G401.6 (cell line): ENCODE measurements at regions not wholly inside any gene's neighbourhood (a gene's known extent, or its start where the extent isn't known, plus 50 kb on each side); places are given as distances from the start of the nearest gene placed in this dataset.
"Not testable (repeated sequence)": the region's sequence is repeated elsewhere in the genome, so short reads cannot be mapped to it uniquely, and the experiment has no call there.

Experiments used
- FAIRE-seq: peaks from 2 replicates; lab custom pipeline; 2012; peaks lifted over from hg19 to GRCh38; lab: Jason Lieb, UNC

DNA sequence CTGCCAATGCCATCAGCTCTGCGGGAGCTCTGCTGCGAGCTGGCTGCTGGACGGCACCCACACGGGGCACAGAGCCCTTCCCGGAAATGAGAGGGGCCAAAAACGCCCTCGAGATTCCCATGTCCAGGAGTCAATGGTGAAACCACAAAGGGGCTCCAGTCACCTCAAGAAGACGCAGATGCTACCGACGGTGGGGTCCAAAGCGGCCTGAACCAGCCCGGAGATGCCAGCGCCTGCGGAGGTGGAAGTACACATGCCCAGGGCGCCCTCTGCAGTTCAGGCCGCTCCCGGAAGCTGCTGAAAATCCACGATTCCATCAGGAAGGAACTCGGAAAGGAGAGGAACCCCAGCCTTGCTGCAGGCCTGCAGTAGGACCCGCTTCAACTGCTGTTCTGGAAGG, 82.4 kb upstream of the SELENOP start:
- no peak for FAIRE-seq

DNA sequence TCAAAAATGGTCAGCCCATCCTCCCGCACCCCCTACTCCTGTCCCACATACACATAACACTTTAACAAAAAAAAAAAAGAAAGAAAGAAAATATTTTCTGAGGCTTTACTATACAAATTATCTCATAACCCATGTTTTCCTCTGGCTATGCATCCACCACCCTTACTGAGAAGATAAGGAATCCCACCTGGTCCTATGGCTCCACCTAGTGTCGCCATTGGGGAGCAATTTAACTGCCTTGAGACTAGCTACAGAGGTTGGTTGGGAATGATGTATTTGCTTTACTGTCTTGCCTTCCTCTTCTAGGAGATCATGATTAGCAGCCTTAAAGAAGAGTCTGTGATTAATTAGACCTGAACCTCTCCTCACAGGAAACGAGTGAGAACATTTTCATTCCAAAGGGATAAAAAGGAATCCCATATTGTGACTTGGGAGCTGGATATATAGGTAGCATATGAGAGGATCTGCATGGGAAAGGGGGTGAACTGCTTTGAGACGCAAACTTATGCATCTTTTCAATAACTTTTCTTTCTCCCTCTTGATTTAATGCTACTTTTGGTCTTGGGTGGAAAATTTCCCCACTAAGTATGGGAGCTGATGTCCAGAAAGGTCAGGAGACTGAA, 77.7 kb upstream of the SELENOP start:
- FAIRE-seq = peak; percentile 82

DNA sequence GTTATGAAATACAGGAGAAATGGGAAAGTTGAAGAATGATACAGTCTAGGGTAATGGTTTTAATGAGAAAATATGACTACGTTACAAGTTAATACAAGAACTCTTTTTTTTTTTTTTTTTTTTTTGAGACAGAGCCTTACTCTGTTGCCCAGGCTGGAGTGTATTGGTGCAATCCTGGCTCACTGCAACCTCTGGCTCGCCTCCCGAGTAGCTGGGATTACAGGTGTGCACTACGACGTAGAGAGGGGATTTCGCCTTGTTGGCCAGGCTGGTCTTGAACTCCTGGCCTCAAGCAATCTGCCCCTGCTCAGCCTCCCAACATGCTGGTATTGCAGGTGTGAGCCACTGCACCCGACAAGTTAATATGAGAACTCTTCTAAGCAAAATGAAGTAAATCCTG, 77.1 kb upstream of the SELENOP start:
- FAIRE-seq = no peak

DNA sequence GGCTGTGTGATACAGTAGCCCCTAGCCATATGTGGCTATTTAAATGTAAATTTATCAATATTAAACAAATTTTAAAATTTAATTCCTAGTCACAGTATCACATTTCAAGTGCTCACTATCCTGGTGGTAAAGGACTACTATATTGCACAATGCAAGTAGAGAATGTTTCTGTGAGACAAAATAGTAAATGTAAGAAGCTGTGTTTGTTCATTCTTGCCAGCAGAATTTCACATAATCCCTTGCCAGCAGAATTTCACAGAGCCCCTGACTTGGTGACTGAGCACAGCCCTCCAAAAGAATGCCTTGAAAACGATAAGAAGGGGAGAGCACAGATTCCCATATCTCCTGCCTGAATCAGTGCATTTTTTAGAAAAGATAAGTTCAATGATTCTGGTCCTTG, 75.9 kb upstream of the SELENOP start:
- FAIRE-seq = no peak

DNA sequence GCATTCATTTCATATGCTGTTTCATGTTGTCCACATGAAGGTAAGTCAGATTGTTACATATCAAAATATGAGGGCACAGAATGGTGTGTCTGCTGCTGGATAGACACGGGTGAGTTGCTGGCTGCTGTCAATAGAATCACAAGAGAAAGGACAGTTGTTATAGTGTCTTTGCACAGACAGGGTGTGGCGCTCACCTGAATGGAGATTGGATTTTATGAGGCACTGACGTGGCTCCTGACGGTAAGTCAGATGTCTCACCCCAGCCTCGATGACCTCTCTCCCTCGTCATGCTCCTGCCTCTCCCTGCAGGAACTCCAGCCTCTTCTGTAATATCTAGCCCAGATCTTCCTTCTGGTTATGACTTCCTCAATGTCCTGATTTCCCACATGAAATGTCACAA, 75.4 kb upstream of the SELENOP start:
- no peak for FAIRE-seq

DNA sequence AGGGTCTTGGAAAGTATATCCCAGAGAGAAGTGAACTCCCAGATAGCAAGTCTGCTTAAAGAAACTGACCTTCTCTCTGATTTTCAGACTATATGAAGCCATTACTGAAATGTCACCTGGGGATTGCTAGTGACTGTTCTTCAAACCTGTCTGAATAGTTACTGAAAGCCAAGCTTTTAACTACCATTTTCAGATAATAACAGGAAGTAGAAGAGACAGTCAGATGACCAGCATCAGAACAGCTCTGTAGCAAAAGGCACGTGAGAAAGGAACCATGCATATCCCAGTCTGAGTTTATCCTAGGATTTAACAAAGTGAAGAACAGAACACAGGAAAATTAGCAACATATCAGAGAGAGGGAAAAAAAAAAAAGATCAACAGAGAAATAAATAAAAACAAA, 74.9 kb upstream of the SELENOP start:
- no peak for FAIRE-seq

DNA sequence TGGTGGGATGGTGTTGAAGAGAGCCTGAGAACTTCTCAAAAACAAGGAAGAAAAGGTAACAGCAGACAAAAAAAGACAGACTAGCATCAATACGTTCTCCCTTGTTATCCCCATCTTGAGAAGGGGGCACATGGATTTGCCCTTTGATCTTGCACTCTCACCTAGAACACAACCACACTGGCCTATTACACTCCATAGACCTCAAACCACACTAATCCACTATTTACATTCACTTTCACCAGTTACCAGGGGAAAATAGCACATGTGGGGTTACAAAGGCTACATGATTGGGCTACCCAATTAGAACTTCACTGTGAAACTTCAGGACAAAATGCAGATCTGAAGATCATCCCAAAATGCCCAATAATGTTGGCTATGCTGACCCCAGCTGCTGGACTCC, 72.6 kb upstream of the SELENOP start:
- FAIRE-seq = no peak

DNA sequence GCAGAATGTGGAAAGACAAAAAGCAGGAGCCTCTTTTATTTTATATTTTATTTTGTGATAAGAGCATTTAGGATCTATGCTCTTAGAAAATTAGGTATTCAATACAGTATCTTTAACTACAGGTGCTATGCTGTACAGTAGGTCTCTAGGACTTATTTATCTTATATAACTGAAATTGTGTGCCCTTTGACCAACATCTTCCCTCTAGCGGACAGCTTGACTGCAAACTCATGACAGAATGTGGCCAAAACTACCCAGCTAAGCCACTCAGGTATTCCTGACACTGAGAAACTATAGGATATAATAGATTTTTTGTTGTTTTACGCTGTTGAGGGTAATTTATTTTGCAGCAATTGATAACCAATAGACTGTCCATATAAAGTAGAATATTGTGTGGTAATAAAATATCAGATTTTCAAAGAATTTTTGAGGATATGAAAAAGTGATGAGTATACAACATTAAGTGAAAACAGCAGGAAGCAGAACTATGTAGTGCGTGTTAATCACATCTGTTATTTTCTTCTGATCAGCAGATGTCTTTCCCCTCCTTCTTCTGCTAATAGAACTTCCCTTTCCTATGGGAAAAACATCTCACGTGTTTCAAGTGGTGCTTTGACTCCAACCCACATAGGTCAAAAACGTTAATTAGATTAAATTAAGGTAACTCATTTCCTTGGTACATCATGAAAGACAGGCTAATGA, 69.9 kb upstream of the SELENOP start:
- no peak for FAIRE-seq

DNA sequence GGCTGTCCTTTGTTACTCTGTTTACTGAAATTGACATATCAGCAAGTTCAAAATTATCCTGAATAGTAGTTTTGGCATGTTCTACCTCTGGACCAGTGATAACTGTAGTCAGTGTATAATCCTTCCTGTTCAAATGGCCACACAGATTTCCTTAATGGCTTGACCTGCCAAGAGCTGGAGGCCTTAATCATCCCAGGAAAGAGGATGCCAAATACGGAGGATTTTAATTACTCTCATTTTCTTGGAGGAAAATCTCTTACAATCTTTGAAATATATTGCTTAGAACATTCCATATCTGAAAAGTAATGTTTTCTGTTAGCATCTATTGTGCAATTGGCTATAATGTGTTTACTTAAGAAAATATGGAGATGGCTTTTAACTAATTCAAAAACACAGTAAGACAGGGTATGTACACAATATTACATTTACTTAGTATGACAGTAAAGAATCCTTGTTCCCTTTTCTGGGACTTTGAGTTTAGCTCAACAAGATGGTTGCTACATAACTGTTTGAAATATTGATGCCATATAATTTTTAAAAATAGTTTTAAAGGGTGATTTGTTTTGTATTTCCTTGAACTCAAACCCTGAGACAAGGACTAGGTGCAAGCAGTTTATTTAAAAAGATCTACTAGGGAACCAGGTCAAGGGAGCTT, 68.9 kb upstream of the SELENOP start:
- no peak for FAIRE-seq

DNA sequence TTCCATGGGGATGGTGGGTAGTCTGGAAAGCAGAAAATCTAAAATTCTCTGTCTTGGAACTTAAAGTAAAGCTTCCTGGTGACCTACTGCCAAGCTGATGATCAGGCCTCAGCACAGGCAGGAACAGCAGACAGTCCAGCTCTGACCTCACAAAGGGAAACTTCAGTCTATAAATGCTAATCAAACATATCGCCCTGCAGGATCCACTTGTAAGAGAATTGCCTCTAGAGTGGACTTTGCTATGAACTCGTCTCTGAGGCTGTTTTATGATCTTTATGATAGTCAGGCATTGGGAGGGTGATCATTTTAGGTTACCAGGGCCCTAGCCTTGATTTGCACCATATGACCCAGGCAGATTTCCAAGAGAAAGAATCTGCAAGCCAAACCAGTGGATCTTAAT, 67.6 kb upstream of the SELENOP start:
- FAIRE-seq = no peak

DNA sequence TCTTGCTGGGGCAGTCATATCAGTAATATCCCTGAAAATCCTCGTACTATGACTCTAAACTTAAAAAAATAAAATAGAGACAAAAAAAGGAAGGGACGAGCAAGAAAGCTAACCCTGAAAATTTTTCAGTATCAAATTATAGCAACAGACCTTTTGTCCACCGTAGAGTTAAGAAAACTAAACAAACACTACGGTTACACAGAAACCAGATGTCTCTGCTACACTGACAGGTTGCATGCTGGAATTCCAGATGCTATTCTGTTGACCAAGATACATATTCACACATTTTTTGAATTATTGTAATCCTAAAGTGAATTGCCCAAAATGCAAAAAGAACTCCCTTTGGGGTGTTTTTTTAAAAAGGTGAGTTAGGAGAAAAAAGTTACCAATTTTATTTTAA, 66.9 kb upstream of the SELENOP start:
- no peak for FAIRE-seq

DNA sequence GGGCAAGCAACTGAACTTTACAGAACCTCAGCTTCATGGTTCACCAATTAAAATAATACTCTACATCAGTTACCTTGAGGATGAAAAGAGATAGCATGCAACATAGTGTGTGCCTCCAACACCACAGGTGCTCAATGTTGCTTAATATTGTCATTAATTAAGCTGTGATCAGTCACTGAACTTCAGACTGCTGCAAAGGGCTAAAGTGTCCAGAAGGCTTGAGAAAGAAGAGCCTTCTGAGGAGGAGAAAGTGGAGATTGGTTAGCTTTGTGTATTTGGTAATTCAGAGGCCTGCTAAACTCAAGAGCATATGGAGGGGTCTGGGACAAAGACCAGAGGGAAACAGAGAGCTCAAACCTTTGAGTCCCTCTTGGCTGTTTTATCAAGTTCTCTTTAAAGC, 66.3 kb upstream of the SELENOP start:
- FAIRE-seq = no peak

DNA sequence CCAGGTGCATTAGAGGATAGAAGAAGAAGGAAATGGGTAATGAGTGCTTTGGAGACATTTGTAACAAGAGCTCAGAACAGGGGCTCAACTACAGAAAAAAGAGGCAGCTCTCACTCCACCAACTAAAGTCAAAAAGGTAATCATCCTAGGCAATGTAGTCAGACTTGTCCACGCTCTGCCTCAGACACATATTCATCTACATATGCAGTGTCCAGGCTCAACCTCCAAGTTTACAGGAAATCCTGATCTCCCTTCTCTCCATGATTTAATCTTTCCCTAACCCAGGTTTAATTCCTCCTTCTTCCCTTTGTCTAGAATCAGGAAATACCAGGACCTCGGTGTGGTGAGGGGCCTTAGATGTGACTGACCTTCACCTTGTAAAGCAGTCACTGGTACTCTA, 65.7 kb upstream of the SELENOP start:
- FAIRE-seq = no peak

DNA sequence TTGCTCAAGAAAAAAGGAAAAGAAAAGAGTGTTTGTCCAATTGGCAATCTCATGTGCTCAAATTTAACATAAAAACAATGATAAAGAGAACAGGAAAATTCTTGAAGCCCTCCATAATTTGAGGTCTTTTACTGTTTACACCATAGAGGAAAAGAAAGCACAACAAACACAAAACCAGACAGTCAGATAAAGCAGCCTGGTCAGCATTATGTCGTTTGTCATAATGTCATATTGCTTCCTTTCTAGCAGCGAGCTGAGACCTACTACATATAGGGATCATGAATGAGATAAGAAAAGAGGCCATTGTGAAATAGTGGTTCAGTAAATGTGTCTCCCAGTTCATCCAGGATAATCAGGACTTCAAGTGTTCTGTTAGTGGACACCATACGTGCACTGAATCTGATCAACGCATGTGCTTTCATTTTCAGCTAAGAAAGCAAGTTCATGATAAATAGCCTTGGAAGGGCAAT, 64.7 kb upstream of the SELENOP start:
- FAIRE-seq = no peak

DNA sequence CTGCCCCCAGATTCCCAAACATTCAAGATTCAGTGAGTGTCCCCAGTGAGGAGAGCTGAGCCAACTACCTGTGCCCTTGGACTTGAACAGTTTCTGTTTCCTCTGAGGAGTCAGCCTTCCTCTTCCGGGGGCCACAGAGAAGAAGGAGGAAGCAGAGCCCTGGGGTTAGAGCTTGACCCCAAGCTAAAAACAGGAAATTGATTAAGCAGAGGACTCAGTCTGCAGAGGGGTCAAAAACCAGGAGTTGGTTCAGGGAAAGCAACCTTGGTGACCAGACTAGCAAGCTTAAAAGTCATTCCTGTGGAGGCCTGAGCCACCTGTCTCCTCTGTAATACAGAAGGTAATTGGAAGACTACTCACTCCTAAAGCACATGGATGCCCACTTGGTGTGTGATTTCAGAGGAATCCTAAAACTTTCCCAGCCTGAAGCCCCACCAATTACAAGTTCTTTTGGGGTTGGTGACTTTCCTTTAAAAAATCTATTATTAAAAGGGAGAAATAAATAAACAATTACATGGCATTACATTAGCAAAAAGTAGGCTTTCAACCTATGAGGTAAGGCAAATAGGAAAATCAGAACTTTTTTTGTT, 64.2 kb upstream of the SELENOP start:
- FAIRE-seq = no peak

DNA sequence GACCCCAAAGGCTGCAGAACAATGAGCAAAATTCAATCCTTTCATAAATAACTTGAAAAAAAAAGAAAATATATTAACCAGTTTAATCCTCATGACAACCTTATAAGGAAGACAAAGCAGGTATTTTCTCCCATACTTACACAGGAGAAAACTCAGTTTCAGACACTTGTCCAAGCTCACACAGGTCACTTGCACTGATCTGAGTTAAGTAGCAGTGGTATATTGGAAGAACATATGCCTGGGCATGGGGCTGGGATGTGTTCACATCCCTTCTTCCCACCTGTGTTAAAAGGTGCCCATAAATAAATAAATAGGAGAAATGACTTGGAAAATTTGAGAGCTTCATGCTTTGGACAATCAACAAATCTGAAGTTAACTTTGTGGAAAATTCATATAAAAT, 63.5 kb upstream of the SELENOP start:
- FAIRE-seq = no peak

DNA sequence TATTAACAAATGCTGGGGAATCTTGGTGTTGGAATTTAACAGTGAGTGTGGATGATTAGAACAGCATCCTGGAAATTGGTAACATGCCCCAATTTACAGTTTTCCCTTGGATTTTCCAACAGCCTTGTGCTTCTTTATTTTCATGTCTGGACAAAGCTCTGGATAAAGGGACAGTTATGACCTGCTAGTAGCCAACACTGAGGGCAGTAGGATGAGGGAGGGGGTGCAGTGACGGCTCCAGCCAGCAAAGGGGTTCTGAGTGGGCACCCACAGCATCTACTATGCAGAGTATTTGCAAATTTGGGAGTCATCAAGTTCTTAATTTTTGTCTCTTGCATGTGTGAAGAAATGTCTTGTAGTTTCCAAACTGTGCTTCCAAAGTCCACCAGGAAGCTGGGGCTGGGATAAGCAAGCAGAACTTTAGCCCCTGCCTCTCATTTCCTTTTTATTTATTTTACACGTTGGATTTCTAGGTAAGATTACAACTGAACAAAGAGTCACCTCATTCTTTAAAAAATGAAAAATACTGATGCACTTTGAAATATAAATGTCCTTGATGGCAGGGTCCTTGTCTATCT, 63.0 kb upstream of the SELENOP start:
- no peak for FAIRE-seq

DNA sequence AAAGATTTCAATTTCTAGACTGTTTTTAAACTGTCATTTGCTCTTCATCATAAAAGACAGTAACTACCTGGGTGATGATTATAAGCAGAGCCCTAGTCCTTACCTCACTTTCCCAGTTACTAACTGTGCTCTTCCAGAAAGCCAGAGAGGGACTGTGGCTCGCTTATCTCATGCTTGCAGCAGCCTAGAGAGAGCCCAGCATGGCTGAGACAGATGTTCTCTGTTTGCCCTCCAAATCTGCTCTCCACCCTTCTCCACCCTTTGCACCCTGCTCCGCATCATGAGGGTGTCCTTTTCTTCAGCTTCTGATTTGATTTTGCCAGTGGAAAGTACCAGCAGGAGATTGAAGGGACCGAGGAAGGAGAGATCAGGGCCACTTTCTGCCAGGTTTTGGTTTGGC, 61.2 kb upstream of the SELENOP start:
- FAIRE-seq = no peak

DNA sequence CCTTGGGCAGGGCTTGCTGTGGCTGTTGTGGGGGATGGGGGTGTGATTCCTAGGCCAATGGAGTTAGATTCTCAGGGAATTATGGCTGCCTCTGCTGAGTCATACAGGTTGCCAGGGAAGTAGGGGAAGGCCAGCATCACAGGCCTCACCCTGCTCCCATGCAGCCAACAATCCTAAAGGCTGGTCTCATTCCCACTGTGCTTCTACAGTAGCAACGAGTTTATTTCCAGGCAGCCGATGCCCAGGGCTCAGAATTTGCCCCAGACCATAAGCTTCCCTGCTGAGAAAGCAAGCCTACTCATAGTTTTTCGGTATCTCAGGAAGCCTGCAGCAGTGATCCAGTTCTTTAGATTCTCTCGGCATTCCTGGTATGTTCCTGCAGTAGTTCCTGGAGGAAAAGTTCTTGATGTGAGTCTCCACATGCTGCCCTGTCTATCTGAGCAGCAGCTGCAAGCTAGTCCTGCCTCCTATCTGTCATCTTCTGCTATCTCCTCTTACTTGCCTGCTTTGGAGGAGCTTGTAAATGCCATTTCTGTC, 59.3 kb upstream of the SELENOP start:
- FAIRE-seq = no peak

DNA sequence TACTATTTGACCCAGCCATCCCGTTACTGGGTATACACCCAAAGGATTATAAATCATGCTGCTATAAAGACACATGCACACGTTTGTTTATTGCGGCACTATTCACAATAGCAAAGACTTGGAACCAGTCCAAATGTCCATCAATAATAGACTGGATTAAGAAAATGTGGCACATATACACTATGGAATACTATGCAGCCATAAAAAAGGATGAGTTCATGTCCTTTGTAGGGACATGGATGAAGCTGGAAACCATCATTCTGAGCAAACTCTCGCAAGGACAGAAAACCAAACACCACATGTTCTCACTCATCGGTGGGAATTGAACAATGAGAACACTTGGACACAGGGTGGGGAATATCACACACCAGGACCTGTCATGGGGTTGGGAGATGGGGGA, 56.7 kb upstream of the SELENOP start:
- not testable (repeated sequence) for FAIRE-seq

DNA sequence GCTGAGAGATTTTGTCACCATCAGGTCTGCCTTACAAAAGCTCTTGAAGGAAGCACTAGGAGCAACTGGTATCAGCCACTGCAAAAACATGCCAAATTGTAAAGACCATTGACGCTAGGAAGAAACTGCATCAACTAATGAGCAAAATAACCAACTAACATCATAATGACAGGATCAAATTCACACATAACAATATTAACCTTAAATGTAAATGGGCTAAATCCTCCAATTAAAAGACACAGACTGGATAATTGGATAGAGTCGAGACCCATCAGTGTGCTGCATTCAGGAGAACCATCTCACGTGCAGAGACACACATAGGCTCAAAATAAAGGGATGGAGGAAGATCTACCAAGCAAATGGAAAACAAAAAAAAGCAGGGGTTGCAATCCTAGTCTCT, 53.1 kb upstream of the SELENOP start:
- not testable (repeated sequence) for FAIRE-seq
